MV-4-11 (cell line): ENCODE measurements at regions not wholly inside any gene's neighbourhood (a gene's known extent, or its start where the extent isn't known, plus 50 kb on each side); places are given as distances from the start of the nearest gene placed in this dataset.
"Not testable (repeated sequence)": the region's sequence is repeated elsewhere in the genome, so short reads cannot be mapped to it uniquely, and the experiment has no call there.

Source experiments
- DNase-seq: peaks from one replicate; lab custom pipeline; 2025; lab: John Stamatoyannopoulos, UW

- peak; percentile 33 for DNase-seq
Observed at GRCh38 chr9:27672718-27673117, 99.4 kb upstream of the C9orf72 start.

GRCh38 chr9:27673641-27674040 lies 100.4 kb upstream of the C9orf72 start:
- DNase-seq = no peak

DNA sequence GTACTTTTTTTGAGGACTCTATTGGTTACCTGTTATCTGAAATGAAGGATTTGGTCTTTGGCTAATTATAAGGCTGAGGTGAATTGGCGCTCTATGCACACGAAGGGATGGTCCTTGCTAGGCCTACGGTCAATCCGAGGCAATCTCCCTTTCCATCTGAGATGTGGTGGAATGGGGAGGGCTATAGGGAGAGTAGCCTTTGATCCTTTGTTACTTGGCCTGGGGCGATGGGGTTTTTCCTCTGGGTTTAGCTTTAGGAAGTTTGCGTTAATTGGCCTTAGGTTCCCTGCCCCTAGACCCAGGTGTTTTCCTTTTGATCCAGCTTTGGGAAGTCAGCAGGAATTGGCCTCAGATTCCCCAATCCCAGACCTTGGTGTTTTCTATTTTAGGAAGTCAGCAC lies 102.1 kb upstream of the C9orf72 start:
- DNase-seq = no peak

DNA sequence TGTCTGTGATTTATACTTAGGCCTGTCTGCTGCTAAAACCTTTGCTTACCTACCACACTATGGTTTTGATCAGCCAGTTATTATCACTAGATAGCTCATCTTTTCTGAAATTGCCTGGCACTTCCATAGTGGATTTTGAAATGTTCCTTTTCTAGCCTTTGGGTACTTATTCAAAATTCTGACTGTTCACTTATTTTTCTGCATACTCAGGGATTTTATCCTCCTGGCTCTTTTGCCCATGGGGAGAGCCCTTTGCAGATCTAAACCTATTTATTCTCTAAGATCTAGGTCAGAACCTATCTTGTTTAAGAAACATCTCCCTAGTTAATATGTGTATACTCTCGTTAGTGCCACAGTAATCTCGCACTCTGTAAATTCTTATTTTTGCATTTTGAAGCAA lies 103.5 kb upstream of the C9orf72 start:
- no peak for DNase-seq

GRCh38 chr9:27679338-27679737 lies 106.1 kb upstream of the C9orf72 start:
- no peak for DNase-seq

GRCh38 chr9:27683181-27683580 lies 109.9 kb upstream of the C9orf72 start:
- no peak for DNase-seq

DNA sequence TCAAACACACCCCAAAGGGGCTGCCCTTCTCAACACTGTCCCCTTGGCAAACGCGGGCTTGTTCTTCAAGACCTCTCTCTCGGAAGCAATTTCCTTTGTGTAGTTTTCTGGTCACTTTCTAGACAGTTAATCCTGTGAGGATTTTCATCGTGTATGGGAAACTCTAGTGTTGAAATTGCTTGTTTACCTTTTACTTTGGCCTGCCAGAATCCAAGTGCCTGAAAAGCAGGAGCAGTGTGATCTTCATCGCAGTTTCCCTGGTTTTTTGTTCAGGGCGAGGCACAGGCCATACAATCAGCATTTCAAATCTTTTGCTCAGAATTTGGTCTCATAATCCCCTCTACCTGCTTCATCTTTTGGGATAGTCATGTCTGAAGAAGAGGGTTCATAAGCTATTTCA lies 115.7 kb upstream of the C9orf72 start:
- DNase-seq = no peak

GRCh38 chr9:27690816-27691215 lies 117.5 kb upstream of the C9orf72 start:
- not testable (repeated sequence) for DNase-seq

DNA sequence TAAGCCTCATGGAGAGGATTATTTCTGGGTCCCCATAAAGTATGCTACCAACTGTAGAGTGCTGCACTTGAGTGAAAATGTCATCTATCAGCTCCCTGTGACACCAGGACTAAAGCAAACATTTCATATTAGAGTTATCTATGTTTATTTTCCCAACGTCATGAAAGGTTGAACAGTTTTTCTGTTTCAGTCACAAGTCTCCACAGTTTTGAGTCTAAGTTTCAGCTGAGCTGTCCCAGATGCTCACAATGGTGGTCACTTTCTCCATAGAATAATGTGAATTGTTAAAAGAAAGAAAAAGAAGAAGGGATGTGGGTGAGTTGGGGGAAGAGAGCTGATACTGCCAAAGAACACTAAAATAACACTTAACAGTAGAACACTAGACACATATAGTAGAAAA lies 126.3 kb upstream of the C9orf72 start:
- DNase-seq = no peak

- DNase-seq = peak; percentile 48
Observed at GRCh38 chr9:27701016-27701415, 127.7 kb upstream of the C9orf72 start.

DNA sequence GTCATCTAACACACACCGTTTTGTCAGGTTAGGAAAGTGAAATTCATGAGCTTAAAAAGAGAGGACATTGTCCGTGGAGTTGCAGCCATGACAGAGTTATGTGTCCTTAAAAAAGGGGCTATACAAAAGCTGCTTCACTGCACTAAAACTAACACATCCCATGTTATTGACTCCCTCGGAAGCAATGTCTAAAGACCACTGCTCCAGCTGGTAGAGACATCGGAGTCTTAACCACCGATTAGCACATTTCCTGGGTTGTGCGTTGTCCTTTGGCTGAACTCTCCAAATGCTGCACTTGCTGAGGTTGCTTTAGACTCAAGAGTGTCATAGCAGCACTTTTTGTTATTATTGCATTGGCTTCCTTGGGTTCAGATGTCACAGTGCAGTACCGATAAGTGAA lies 128.3 kb upstream of the C9orf72 start:
- DNase-seq = peak; percentile 97

DNA sequence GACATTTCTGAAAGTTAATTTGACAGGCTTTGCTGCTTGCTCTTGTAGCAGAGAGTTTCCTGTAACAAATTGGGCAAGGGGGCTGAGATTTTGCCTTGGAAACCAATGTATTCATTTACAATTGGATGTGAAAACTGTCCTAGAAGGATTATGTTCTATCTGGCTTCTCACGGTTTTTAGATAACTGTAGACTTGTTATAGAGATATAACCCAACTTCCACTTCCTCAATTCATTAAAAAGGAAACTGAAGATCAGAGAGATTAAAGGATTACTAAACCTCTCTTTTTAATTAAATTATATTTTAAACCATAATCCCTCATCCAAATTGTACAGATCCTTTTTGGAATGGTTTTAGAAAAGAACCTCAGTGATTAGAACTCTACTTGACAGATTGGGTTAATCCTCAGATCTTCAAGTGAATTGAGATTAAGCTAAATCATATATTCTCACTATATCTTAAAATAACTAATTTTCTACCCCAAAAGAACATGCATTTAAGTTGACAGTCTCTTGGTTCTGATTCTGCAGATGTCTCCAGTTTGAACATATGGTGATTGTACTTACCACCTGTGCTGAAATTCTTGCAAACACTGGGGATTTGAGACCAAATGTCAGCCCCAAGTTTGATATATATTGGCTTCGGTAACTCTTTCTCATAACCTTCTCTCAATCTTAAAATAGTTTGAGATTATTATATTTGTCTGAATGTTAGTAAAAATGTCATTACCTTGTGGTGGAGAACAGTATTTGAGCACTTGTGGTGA lies 130.1 kb upstream of the C9orf72 start:
- DNase-seq = peak; percentile 88

DNA sequence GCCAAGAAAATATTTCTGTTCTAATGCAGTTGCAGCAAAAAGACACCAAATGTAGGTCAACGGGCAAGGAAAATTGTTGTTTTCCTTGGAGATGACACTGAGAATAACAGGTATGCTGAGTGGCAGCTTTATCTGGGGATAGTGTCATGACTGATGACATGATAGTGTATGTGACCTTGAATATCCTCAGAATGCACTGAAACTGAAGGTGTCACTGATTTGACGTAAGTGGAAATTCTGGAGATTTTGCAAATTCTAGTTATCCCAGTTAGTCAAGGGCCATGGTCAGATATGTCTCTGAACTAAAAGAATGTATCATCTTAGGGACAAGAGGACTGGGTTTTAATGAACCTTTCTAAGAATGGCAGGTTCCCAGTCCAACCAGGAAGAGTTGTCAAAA lies 138.0 kb upstream of the C9orf72 start:
- DNase-seq = no peak

GRCh38 chr9:27712806-27713205 lies 139.5 kb upstream of the C9orf72 start:
- no peak for DNase-seq

GRCh38 chr9:27714388-27714787 lies 141.1 kb upstream of the C9orf72 start:
- DNase-seq = no peak

DNA sequence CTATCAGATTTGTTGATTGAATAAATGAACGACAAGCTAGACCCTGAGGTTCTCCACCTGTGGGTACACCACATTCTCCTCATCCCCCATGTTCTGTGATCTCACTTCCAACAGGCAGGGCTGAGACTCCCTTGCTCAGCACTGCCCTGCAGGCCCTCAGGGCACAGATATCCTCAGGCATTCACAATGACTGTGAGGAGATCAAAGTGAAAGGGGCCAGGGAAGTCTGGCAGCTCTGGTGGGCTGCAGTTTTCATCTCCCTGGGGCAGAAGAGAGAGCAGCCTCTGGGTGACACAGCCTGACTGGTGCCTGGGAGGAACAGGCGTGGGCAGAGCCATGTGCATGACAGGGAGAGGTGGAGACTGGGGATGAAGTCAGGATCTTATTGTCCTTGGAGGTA lies 142.4 kb upstream of the C9orf72 start:
- DNase-seq = no peak

DNA sequence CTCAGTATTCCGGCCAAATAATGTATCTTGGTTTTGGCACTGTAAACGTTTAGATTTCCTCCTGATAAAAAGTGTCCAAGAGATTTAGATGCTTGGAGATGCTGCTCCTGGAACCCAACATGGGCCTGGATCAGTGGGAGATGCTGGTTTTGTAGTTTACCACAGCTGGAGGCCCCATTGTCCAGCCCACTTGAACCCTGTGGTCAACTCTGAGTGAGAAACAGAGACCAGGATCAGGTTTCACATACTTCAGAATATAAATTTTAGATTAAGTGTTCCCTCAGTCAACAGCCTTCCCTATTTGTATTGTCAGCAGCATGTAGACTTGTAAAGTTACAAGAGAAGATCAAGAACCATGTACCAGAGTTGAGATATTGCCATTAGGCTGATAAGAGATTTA lies 144.7 kb upstream of the C9orf72 start:
- DNase-seq = no peak

GRCh38 chr9:27719711-27720110 lies 146.4 kb upstream of the C9orf72 start:
- peak; percentile 85 for DNase-seq

- peak; percentile 15 for DNase-seq
Observed at GRCh38 chr9:27722866-27723265, 149.6 kb upstream of the C9orf72 start.

DNA sequence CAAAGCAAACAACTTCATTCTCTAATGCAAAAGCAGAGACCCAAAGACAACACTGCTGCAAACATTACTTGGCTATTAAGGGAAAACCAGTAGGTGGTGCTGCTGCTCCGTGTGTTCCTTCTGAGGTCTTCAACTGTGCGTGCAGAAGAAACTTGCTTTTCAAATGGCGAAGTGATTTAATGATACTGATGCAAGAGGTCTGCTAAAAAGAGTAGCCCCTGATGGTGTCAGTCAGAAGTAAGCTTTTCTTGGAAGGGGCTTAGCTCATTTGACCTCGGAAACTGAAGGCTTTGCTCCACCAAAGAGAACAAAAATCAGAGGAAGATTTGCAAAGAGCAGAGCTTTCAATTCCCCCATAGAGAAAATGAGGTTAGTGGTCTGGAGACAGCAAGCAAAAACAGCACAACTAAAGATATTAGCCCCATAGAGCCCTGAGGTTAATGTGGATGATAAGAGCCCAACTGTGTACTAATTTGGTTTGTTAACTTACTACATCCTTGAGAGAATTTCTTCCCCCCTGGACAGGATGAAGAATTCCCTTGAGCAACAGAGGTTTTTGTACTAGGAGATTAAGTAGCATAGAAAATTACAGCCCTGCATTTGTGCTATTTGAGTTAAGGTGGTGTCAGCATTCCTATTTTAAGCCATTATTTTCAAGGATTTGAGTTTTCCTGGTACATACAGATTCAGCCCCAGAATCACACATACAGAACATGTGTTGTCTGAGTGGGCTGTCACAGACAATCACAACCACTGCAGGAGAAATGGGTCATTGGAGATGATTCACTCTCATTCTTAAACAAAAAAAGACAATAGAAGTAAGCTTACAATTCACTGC lies 153.2 kb upstream of the C9orf72 start:
- DNase-seq = peak; percentile 88

DNA sequence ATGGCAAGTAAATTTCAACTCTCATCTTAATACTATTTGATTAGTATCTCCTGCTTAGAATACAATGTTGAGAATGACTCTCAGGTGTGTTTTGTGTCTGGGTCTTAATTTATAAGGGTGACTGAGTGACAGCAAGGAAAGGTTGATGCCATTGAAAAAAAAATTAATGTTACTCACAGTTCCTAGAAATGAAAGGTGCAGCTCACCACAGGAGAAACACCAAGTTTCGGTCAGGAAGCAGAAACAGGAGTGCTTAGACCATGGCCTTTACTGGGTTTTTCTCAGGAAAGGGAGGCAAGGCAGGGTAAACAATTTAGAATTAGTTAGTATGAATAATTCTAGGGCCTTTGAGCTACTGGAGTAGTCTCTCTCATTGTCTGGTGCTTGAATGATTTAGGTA lies 159.2 kb upstream of the C9orf72 start:
- no peak for DNase-seq

DNA sequence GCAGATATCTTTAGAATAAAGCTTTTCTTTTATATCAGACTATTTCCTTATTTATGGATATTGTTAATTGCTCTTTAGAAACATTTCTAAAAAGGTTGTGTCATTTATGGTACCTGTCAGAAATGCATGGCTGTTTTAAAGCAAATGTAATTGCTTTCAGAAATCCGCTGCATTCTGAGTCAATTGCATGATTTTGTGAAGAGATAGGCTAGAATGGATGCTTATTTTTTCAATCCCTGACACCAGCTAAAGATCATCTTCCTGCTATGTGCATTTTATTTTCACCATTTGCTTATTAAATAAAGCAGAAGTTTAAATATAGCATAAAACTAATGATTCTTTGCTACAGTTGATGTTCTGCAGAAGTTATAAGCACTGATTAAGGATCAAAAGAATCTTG lies 170.2 kb upstream of the C9orf72 start:
- DNase-seq = no peak

GRCh38 chr9:27747450-27747849 lies 174.2 kb upstream of the C9orf72 start:
- no peak for DNase-seq
